HG03520 (cell line): ENCODE measurements at regions not wholly inside any gene's neighbourhood (a gene's known extent, or its start where the extent isn't known, plus 50 kb on each side); places are given as distances from the start of the nearest gene placed in this dataset.
"Not testable (repeated sequence)": the region's sequence is repeated elsewhere in the genome, so short reads cannot be mapped to it uniquely, and the experiment has no call there.

ENCODE experiments used
- ATAC-seq: cut with Tn5 transposase; IDR thresholded peaks from one replicate; pipeline ENCODE4 v1.9.1; 2021; ENCODE audit warnings: mild to moderate bottlenecking, moderate library complexity; ENCODE audit not compliant: unreplicated experiment

DNA sequence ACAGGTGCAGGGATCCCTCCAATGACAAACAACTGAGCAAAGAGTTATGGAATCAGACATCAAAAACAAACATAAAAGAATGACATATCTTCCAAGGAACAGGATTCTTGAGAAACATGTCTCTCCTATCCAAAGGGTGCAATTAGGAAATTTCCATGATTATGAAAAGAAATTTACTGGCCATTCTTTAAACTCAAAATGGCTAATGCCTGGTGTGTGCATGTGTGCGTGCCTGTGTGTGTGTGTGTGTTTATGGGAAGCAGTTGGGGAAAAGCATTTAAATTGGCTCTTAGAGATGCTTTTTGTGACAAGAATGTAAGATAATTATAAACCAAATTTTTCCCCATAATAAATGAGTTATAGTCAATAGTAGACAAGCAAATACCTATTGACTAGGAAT, 320.5 kb upstream of the THBS1 start:
- no peak for ATAC-seq

DNA sequence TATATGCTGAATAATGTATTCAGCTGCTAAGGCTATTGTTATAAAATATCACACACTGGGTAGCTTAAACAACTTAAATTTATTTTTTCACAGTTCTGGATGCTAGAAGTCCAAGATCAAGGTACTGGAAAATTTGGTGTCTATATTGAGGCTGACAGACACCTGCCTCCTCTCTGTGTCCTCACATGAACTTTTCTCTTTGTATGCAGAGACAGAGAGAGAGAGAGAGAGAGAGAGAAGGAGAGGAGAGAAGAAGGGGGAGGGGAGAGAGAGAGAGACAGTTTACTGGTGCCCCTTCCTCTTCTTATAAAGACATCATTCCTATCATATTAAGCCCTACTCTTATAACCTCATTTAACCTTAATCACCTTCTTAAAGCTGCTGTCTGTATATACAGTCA, 320.1 kb upstream of the THBS1 start:
- no peak for ATAC-seq

DNA sequence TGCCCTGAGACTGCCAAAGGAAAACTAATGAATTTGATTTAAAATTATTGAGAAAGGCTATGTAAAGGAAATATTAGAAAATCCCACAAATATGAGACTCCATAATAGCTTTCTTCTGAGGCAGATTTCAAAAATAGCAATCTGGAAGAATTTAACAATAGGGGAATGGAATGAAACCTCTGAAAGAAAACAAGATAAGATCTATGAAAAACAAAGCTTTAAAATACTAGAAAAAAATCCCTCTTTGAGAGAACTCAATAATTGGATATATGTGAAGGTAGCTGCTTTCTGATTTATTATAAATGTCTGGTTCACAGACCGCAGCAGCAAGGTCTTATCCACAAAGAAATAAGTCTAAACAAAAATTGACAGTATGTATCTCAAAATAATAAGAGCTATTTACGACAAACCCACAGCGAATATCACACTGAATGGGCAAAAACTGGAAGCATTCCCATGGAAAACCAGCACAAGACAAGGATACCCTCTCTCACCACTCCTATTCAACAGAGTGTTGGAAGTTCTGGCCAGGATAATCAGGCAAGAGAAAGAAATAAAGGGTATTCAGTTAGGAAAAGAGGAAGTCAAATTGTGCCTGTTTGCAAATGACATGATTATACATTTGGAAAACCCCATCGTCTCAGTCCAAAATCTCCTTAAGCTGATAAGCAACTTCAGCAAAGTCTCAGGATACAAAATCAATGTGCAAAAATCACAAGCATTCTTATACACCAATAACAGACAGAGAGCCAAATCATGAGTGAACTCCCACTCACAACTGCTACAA, 319.3 kb upstream of the THBS1 start:
- ATAC-seq, result not testable (repeated sequence)

DNA sequence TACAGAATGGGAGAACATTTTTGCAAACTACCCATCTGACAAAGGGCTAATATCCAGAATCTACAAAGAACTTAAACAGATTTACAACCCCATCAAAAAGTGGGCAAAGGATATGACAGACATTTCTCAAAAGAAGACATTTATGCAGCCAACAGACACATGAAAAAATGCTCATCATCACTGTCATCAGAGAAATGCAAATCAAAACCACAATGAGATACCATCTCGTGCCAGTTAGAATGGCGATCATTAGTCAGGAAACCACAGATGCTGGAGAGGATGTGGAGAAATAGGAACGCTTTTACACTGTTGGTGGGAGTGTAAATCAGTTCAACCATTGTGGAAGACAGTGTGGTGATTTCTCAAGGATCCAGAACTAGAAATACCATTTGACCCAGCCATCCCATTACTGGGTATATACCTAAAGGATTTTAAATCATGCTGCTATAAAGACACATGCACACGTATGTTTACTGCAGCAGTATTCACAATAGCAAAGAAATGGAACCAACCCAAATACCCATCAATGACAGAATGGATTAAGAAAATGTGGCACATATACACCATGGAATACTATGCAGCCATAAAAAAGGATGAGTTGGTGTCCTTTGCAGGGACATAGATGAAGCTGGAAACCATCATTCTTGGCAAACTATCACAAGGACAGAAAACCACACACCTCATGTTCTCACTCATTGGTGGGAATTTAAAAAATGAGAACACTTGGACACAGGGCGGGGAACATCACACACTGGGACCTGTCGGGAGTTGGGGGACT, 317.7 kb upstream of the THBS1 start:
- not testable (repeated sequence) for ATAC-seq

DNA sequence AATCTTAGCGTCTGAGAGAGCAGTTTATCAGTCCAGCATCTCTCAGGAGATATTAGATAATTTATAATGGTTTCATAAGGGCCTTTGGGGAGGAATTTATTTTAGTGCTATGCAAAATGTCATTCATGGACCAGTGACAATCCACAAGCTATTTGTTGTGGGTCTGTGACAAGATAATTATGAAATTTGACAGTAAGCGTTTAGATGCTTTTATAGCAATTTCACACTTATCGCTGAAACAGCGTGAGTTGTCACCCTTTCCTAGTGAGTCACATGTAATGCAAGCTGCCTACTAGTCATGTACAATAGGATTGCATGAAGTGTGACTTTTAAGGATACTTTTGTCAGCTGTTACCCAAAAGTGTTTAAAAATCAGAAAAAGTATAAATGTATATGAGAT, 315.6 kb upstream of the THBS1 start:
- no peak for ATAC-seq

DNA sequence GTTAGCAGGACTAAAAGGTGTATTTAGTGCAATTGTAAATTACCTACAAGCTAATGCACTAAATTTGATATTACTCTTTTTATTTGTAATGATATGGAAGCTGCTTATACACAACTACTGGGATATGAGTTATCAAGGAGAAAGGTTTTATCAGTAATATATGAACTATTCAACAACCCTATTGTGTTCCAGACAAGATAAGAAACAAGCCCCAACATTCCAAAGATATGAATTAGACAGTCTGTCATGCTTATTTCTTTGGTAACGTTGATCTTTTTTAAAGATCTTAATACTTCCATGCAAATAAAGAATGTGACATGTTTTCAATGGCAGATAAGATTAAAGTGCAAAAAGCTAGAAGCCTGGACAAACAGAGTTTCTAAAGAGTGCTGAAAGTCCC, 314.0 kb upstream of the THBS1 start:
- no peak for ATAC-seq

DNA sequence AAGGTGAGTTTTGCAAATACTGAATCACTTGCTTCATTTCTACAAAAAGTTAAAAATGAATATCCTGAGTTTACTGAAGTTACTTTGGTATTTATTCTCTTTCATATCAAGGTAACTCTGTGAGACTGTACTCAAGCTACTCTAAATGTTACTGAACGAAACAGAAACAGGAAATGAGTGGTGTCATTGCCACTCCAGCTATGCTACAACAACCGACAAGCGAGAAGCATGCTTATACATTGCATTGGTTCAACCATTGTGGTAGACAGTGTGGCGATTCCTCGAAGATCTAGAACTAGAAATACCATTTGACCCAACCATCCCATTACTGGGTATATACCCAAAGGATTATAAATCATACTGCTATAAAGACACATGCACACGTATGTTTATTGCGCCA, 313.2 kb upstream of the THBS1 start:
- no peak for ATAC-seq

DNA sequence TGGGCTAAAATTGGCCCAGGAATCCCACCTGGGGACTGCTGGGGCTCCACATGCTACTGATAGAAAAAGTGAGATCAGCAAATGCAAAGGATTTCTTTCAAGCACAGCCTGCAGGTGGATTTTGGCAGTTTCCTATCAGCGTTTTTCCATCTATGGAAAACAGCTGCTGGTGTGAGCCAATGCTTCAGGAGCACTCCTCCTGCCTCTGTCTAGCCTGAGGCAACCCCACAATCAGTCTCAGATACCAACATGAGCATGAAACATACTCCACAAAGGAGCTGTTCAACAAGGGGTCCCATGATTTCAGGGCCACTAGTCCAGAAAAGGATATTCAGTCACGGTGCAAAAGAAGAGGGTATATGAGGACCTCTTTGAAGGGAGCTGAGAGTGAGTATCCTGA, 311.5 kb upstream of the THBS1 start:
- ATAC-seq, result no peak

DNA sequence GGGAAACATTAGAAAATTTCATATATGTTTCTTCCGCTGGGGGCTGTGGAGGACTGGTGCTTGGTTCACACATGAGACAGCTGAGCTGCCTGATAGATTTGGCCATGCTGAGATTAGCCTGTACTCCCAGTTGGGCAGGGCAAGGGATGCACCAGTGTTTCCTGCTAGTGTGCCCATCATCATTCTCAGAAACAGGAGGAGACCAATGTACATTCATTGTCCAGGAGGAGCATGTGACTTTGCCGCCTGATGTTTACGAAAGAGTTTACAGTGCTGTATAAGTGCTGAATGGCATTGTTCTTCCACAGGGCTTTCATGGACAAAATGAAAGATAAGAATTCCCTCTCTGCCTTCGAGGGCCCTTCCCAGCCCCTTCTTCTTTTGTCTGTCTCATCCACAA, 311.1 kb upstream of the THBS1 start:
- ATAC-seq, result no peak

DNA sequence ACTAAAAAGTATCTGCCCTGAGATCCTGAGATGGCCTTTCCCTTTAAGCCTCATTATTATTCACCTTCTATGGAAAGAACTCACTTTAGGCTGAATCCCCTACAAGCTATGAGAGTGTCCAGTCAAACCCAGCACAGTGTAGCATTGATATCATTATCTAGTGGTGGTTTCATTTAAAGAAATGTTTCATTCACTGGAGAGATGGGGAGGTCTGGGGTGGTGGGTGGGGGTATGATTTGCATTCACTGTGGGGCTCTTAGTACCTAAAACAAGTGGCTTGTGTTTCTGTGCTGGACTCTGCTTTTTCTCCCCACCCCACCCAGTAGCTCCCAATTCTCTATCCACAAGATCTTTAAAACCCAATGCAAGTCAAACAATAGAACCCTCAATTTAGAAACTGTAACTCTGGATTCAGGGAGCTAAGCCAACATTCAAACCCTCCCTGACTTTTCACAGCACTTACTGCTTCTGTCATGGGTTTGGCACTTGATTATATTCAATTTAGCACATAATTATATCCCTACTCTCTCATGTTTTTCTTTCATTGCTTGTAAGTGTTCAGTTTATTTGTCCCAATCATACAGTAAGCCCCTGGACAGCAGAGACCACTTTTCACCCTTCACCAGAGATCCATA, 310.5 kb upstream of the THBS1 start:
- no peak for ATAC-seq

DNA sequence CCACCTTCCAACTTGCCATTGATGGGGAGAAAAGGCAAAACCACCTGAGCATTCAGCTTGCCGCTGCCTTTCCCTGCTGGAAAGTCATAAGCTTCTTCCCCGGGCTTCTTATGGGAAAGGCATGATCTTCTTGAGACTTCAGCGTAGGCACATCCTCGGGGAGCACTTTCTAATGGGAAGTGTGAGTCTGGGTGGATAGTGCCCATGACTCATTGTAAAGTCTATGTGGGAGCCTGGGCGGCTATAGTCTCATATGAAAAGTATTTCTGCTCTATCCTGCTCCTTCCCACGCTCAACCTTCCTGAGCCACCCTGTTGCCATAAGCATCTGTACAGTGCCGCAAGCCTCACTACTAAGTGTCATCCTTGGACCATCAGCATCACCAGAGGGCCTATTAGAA, 309.9 kb upstream of the THBS1 start:
- ATAC-seq, result no peak

DNA sequence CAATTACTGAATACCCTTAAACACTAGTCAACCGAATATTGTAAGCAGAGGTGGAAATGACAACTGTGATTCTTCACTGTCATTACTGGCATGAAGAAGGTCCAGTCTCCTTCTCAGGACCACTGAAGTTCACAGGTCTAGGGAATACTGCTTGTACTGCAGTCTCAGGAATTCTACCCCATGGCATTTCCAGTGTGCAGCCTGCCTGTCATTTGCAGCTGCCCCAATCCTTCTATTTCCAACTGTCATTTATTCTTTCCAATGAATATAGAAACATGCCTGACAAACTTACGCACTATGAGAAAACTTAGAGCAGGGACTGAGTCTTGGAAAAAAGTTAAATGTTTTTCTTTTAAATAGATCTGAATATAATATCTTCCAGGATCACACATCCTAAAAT, 308.0 kb upstream of the THBS1 start:
- no peak for ATAC-seq

DNA sequence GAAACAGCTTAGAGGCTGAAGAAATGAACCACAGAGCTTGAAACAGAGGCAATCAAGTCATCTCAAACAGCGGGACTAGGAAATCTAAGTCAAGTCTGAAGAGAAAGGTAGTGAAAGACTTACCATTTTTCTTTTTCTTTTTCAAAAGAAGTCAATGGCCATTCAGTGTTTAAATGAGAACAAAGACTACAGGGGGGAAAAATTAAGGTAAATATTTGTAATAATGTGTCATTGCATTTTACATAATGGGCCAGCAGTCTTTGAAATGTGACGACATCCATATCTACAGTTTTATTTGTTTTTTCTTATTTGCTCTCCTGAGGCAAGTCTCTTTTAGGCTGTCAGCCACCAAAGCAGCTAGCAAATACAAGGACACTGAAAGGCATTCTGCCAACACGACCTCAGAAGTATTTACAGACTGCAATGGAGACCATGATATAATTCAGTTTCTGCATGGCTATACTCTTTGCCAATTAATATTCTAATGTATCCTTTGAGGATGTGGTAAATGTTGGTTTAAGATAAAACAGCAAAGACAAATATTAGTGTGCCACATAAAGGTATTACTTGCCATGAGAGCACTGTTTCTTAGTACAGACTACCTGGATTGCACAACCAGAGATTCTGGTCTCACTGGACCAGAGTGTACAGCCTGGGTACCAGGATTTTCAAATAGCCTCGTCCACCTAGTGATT, 307.0 kb upstream of the THBS1 start:
- ATAC-seq, result no peak

DNA sequence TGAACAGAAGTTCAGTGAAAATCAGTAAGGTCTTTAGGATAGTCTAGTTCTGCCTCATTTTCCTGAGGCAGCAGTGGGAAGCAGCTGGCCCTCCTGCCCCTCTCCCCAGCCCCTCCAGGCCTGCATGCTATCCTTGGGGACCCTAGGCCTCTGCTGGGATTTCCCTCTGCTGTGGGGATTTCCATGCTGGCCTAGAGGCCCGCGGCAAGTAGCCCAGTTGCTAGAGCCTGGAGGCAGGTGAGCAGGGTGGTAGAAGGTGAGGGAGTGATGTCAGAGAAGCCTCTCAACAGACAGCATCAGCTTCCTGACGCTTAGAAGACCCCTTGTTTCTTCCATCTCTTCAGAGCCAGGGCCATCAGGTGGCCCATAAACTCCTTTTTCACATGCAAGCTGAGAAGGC, 305.8 kb upstream of the THBS1 start:
- no peak for ATAC-seq

DNA sequence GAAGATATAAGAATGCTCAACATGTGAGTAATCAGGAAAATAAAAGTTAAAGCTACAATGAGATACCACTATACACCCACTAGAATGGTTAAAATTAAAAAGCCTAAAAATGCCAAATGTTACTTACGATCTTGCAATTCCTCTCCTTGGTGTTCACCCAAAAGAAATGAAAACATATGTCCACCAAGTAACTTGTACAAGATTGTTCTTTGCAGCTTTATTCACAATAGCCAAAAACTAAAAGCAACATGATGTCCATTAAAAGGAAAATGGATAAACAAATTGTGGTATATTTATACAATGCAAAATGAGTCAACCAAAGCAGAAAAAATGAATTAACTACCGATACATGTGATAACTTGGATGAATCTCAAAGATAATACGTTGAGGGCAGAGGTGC, 301.6 kb upstream of the THBS1 start:
- ATAC-seq, result no peak

DNA sequence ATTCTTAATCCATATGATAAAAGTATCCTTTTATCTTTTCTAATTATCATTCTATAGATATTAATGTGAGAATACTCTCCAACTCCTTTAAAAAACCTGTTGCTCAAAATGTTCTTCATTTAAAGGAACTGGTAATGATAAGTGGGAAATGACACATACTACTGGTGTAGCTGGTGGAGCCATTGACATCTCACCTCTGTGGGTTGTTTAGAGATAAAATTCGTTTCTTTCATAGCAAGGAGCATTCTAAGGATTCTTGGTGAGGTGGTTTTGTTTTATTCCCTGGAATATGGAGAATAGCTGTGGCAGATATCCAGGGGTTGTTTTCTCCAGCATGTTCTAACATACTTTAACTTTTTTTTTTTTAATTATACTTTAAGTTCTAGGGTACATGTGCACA, 299.8 kb upstream of the THBS1 start:
- ATAC-seq, result no peak

DNA sequence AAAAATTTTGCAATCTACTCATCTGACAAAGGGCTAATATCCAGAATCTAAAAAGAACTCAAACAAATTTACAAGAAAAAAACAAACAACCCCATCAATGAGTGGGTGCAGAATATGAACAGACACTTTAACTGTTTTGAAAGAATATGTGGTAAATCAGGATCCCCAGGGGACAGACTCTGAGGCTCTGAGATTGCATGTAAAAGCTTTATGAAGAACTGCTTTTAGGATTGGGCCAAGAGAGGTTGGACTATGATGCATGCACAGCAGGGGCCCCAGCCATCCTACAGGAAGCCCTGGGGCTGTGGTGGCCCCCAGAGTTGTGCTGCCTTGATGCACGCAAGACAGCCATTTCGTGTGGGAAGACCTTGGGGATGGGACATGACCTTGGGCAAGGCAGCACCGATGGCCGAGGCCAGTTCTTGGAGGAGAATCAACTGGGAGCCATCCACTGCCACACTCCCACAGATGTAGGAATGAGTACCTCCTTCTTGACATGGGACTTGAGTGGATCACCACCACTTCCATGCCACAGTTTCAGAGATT, 298.1 kb upstream of the THBS1 start:
- no peak for ATAC-seq

DNA sequence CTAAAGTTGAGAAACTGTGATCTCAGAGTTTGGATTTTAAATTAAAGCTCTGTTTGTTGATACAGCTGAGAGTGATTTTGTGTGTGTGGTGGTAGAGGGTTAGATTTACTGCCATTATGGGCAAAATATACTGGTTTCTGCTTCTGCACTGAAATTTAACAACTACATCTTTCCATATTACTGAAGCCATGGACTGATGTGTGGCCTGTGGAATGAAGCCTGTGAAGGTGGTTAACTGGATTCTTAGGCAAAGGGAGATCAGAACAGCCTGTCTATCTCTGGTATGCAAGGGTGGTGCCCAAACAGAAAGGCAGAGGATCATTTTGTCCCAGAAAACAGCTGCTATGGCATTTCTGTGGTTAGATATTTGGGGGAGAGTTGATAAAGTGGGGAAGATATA, 297.3 kb upstream of the THBS1 start:
- no peak for ATAC-seq

DNA sequence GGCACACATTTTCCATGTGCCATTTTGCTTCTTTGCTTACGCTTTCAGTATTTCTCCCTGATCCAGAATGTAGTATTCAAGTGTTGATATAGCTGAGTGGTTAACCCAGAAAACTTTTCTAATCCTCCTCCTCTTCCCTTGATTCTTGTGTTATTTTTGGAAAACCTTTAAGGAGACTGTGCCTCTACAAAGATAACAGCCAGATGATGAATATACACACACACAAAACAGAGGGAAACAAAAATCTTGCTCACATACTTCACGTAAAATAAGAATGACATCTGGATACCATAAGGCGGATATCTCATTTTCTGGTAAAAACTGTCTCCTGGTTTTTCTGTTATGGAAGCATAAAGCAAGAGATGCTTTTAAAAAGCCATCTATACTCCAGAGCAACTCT, 295.8 kb upstream of the THBS1 start:
- no peak for ATAC-seq

DNA sequence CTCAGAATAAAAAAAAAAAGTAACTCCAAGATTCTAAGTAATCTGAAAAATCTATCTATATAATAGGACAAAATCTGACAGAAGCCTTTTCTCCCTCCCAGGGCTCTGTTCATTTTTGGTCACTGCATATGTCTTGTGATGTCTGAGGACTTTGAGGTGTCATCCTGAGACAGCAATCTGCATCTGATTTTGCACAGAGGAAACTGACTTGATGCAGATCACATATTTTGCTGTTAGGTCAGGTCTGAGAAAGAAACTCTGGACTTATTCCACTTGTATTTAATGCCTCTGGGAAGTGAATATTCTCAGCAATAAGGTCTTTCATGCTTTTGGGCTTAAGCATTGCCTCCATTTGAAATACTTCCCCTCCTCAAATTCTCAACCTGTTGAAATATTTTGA, 295.2 kb upstream of the THBS1 start:
- ATAC-seq, result no peak

DNA sequence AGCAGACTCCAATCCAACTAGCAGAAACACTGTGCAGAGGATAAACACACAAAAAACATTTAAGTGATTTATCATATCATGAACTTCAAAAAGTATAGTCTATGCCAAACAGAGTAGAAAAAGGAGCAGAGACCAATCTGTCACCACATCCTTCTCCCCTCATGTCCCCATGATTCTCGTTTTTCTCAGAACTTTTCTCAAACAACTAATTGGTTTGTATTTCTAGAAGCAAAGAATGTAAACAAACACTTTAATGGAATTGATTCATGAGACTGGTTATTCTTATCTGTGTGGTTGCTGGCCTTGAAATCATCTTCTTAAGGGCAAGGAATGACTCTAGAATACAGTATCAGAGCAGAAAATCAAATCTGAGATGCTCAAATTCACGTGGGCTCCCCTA, 294.2 kb upstream of the THBS1 start:
- ATAC-seq, result no peak
